ENCODE measurements at regions not wholly inside any gene's neighbourhood (a gene's known extent, or its start where the extent isn't known, plus 50 kb on each side); places are given as distances from the start of the nearest gene placed in this dataset.

DNA sequence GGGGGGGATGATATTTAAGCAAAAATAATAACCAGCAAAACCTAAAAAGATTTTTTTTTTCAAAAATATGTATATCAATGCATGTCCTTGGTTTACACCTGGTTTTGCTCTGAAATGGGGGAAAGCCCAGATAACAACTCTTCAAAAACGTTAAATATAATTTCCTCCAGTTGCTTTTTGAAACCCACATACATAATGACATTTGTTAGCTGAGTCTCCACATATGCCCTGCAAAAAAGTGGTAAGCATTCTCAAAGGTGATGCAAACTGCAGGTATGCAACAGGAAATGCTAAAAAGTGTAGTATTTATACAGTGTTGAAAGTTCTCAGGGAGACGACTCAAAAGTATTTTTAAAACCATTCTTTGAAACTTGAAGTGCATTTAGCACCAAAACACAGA lies 258.6 kb downstream of the ZEB2 start:
- TF ChIP-seq, protein P1, sequence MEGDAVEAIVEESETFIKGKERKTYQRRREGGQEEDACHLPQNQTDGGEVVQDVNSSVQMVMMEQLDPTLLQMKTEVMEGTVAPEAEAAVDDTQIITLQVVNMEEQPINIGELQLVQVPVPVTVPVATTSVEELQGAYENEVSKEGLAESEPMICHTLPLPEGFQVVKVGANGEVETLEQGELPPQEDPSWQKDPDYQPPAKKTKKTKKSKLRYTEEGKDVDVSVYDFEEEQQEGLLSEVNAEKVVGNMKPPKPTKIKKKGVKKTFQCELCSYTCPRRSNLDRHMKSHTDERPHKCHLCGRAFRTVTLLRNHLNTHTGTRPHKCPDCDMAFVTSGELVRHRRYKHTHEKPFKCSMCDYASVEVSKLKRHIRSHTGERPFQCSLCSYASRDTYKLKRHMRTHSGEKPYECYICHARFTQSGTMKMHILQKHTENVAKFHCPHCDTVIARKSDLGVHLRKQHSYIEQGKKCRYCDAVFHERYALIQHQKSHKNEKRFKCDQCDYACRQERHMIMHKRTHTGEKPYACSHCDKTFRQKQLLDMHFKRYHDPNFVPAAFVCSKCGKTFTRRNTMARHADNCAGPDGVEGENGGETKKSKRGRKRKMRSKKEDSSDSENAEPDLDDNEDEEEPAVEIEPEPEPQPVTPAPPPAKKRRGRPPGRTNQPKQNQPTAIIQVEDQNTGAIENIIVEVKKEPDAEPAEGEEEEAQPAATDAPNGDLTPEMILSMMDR (IDR thresholded peaks at IDR 0.05) = no peak
- TF ChIP-seq POLR2AphosphoS5 (IDR thresholded peaks at IDR 0.05) (no peak), POLR2A (IDR thresholded peaks at IDR 0.05) (no peak), EP300 (IDR thresholded peaks at IDR 0.05) (no peak)
- 69 to 82% (median 77%) methylated on average over 2 of the region's 2 CpGs for WGBS, 5 donors
- Histone ChIP-seq H3K4me1 (no peaks in the 10 kb centered on the region), H3K27me3 (no peaks in the 10 kb centered on the region), H3K36me3 (no peaks in the 10 kb centered on the region), H3K27ac (no peak overlapping the region), H3K9me3 (peaks cover 0 to 12% (median 0%) of the 10 kb centered on the region in 4 donors), H3K4me3 (no peak overlapping the region)
- intact Hi-C loops (cut with DNase I; ENCODE audit: low total_unique reads) = no loop called here
- DNase-seq = no peak

GRCh38 chr2:144259332-144259731 lies 260.6 kb downstream of the ZEB2 start:
- DNase-seq = no peak
- H3K9me3 ChIP-seq = peaks cover 0 to 21% (median 7%) of the 10 kb centered on the region in 4 donors
- intact Hi-C loops (cut with DNase I; ENCODE audit: low total_unique reads) = no loop called here

GRCh38 chr2:144258154-144258553 lies 261.8 kb downstream of the ZEB2 start:
- Histone ChIP-seq H3K4me1 (no peaks in the 10 kb centered on the region), H3K27me3 (no peaks in the 10 kb centered on the region), H3K4me3 (no peak overlapping the region), H3K27ac (no peak overlapping the region), H3K9me3 (peaks cover 2 to 33% (median 17%) of the 10 kb centered on the region in 4 donors), H3K36me3 (peaks cover 0 to 7% (median 0%) of the 10 kb centered on the region in 4 donors)
- DNase-seq = no peak
- intact Hi-C loops (cut with DNase I; ENCODE audit: low total_unique reads) = no loop called here
- TF ChIP-seq POLR2AphosphoS5 (IDR thresholded peaks at IDR 0.05) (no peak), EP300 (IDR thresholded peaks at IDR 0.05) (no peak), POLR2A (IDR thresholded peaks at IDR 0.05) (no peak)
- TF ChIP-seq, protein P1 (IDR thresholded peaks at IDR 0.05) = no peak
- WGBS, 5 donors = 87 to 95% (median 94%) methylated on average over 2 of the region's 2 CpGs

More at GRCh38 chr2:144259332-144259731, 260.6 kb downstream of the ZEB2 start:
- H3K4me3 ChIP-seq = no peak overlapping the region
- H3K36me3 ChIP-seq = peaks cover 0 to 3% (median 0%) of the 10 kb centered on the region in 4 donors
- no peaks in the 10 kb centered on the region for H3K4me1 ChIP-seq
- TF ChIP-seq POLR2AphosphoS5 (IDR thresholded peaks at IDR 0.05) = no peak
- 92 to 95% (median 93%) methylated on average over 6 of the region's 6 CpGs for WGBS, 5 donors
- no peaks in the 10 kb centered on the region for H3K27me3 ChIP-seq
- no peak overlapping the region for H3K27ac ChIP-seq

- intact Hi-C loops (cut with DNase I; ENCODE audit: low total_unique reads) = no loop called here
- Histone ChIP-seq H3K4me1 (no peaks in the 10 kb centered on the region), H3K4me3 (no peak overlapping the region), H3K27ac (no peak overlapping the region), H3K36me3 (peaks cover 0 to 7% (median 0%) of the 10 kb centered on the region in 4 donors), H3K27me3 (no peaks in the 10 kb centered on the region), H3K9me3 (peaks cover 4 to 40% (median 21%) of the 10 kb centered on the region in 4 donors)
- no peak for DNase-seq
- TF ChIP-seq POLR2A (IDR thresholded peaks at IDR 0.05) (no peak), POLR2AphosphoS5 (IDR thresholded peaks at IDR 0.05) (no peak), EP300 (IDR thresholded peaks at IDR 0.05) (no peak)
- TF ChIP-seq, protein P1 (IDR thresholded peaks at IDR 0.05) = no peak
- 24 to 82% (median 80%) methylated on average over 1 of the region's 1 CpG for WGBS, 5 donors
Observed at GRCh38 chr2:144256996-144257707, 262.8 kb downstream of the ZEB2 start.
